DMS79 treated with DMSO at 0.1 percent for 48 hours (cell line): ENCODE measurements at regions not wholly inside any gene's neighbourhood (a gene's known extent, or its start where the extent isn't known, plus 50 kb on each side); places are given as distances from the start of the nearest gene placed in this dataset.

Experiments used
- DNase-seq: peaks from one replicate; lab custom pipeline; 2025; lab: John Stamatoyannopoulos, UW

DNA sequence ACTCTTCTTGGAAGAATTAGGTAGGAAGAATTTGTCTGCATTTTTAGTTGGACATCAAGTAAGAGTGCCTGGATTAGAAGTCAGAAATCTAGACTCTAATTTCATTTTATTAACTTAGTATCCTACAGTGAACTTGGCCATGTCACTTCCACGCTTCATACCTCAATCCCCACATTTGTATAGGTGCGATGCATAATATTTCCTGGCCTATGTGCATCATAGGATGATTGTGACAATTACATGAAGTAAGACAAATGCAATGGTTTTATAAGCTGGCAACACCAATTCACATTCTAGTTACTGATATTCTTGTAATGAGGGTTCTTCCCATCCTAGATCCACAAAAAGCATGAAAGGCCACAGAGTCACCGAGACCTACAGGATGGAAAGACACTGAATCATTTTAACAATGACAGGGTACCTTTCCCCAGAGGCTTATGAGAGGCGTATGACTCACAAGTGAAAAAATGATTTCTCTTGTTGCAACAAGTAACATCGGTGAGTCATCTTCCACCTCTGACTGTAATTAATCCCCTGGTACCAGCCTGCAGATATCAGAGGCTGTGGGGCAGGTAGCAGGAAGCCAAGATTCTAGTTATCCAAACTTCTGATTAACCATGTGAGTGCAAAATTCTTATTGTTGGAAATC lies 56.0 kb upstream of the OR5AK2 start:
- no peak for DNase-seq

DNA sequence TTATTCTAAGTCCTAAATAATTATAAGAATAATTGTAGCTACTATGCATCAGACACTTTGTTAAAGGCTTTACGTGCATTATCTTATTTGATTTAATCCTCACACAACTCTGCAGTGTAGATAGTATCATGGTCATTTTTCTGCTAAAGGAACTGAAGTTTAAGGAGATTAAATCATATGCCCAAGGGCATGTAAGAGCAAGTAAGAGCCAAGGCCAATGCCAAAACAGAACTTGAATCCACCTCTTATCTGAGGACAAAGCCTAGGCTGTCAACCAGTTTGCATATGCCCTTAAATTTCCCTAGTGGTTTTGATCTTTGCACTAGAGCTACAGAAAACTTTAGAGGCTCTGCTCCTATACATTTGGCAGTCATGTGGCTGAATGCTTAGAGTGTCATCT lies 65.6 kb upstream of the OR5AK2 start:
- DNase-seq: no peak

DNA sequence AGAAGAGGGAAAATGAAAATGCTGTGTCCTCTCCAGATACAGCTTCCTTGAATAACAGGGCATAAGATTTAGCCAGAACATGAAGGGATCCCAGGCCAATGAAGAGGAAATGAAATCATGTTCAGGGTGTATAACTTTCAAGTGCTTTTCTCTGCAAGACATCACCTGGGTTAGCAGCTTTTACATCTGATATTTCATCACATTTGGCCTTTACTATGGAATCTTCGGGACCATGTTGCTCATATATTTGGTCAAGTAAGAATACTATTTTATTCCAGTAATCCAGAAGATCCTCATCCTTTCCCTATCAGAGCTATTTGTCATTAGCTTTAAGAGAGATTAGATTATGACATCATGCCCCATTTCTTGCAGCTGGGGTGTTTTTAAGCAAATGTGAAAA lies 66.3 kb upstream of the OR5AK2 start:
- no peak for DNase-seq

DNA sequence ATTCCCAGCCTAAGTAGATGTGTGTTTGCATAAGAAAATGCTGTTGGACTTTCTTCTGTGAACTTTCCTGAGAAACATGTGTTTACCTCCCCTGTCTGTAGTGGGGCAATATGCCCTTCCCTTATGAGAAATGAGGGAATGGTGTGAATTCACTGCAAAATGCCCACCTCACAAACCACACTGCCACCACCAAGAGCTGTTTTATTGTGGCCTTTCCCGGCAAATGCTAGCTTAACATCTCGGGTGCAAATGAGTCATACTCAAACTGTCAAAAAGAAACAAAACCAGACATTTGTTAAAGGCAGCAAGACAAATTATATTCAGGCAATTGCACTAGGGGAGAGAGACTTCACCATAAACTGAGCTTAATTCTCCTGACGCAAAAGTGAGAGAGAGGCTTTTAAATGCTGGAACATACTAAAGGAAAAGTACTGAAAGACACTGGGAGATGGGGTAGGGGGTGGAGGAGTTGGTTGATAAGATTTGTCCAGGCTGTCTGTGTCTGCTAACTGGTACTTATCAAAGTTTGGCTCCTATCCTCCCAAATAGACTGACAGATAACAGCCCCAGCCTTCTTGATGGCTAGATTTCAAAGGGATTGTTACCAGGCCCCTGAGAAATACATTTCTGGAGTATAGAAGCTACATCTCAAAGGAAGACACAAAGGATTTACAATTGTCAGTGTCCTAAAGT lies 70.9 kb upstream of the OR5AK2 start:
- no peak for DNase-seq

DNA sequence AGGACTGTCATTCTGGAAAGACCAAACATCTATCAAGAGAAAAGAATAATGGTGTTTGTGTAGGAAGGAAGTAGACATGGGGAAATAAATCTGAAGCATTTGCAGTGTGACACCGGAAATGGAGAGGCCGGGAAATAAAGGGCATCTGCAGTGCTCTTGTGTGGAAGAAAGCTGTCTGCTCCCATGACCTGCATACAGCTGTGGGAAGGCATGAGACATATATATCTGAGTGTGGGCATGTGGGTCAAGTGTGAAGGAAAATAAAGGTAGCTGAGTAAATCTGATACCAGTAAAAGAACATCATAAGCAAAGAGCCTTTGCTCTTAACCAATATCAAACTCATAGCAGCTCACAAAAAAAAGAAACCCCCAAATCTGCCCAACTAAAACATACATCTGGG lies 72.1 kb upstream of the OR5AK2 start:
- DNase-seq: no peak

DNA sequence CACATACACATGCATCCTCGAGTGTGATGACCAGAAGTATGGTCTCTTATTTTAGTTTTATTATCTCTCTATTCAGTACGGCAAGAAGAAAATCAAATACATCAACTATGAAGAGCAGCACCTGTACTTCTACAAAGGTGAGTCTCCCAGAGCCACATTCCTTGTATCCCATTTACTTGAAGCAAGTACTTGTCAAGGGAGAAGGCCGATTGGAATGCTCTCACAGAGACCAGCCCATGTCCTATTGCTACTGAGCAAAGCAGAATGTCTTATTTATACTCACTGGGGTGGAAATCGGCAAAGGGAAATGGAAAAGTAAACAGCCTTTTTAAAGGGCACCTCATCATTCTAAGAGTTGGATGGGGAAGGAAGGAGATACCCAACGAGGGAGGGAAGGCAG lies 72.6 kb upstream of the OR5AK2 start:
- no peak for DNase-seq

DNA sequence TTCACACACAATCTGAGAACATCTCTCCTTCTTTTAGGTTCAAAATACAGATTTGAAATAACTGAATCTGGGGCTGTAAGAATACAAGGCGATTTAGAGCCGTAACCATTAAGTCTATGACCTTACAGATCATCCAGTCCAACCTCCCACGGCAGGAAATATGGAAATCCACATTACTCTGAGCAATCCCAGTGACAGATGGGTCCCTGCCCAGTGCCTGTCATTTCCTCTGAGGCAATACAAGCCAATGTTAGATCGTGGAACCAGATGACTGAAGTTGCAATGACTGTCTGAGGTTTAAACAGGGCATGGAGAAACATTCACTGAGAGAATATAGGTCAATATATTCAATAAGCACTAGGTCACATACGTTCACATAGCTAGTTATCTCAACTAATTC lies 77.4 kb upstream of the OR5AK2 start:
- DNase-seq: no peak

DNA sequence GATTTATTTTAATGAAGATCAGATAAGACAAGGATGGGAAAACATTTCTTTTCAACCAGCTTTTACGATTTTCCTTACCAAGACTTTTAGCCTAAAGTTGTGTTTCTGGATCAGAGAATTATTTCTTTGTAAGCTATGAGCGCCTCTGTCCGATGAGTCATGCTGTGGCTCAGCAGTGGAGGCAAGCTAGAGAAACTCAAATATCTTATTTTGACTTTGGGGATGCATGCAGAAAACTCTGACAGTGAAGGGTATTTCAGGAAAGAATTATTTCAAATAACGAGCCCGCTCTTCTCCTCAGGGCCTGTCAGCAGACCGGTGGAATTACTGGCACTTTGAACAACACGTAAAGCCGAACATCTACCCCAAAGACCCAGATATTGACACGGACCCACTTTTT lies 77.9 kb upstream of the OR5AK2 start:
- no peak for DNase-seq

DNA sequence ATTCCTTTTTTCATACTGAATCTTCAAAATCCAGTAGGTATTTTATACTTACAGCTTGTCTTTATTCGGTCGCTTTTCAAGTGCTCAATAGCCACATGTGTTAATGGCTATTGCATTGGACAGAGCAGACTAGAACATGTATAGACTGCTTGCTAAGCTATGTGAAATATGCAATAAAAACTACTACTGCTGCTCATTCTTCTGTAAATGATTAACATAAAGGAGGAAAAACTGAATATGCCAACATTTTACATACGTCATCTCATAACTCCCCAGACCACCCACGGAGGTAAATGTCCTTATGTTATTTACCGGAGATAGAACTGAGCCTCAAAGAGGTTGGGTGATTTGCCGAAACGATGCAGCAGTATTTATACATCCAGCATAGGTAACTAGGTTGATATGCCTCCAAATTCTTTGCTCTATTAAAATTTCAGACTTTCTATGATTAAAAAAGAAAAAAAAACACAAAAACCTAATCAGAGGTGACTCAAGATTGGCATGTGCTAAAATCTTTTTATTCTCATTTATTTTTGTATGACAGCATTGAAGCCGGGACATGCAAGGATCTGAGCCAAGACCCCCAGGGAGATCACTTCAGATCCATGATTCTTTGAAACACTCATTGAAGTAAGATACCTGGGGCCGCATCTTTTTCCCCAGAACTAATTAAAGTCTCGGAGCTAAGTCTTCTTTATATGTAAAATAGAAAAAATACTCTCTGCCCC lies 78.5 kb upstream of the OR5AK2 start:
- DNase-seq: no peak

DNA sequence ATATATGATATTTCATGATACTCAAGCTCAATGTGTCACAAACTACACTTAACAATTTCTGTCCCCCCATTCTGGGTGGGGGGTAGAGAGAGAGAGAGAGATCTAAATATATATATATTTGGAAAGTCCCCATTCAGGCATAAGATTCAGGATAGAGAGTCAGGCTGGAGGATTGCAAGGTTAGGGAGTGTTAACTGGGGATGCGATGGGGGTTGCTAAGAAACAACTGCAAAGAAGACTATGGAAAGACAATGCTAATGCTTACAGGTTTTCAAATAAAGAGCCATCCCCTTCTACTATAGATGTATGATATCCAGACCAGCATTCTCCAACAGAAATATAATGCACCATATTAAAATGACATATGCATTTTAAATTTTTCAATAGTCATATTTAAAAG lies 79.2 kb upstream of the OR5AK2 start:
- DNase-seq: no peak

DNA sequence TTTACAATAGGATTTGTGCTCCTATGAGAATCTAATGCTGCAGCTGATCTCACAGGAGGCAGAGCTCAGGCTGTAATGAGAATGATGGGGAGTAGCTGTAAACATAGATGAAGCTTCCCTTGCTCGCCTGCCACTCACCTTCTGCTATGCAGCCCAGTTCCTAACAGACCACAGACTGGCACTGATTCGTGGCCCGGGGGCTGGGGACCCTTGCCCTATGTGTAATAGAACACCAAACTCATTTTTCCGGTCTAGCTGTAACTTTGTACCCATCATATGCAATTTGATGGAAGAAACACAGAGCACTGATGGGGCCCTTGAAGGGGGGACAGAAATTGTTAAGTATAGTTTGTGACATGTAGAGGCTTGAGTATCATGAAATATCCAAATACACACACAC lies 79.6 kb upstream of the OR5AK2 start:
- DNase-seq: no peak

DNA sequence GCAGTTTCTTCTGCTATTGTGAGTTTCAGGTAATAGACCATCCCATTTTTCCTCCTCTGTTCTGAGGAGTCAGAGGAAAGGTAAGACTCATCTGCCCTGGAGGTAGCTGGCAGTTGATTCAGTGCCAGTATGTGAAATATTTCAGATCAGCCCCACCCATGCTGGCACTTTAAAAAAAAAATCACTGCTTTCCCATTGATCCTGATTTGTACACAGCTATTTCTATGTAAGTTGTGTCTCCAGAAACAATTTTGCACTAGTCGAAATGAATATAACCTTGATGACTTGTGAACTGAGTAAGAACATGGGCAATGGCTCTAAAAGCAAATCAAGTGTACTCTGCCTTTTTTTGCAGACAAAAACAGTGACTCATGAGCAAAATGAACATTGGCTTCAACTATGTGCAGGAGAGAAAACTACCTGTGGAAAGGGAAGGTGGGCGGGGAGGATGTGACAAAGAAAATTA lies 82.0 kb upstream of the OR5AK2 start:
- no peak for DNase-seq

DNA sequence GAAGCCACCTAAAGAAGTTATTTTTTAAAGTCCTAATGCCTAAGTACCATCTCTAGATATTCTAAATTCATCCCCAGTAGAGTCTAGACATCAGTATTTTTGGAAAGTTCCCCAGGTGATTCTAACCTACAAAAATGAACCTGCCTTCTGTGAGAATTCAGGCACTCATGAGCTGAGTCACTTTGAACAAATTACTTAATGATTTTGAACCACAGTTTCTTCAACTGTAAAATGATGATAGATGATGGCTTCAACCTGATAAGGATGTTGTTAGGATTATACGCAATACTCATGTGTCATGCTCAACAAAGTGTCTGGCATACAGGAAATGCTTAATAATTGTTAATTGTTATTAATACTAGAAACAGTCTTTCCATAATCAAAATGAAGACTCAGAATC lies 82.8 kb upstream of the OR5AK2 start:
- no peak for DNase-seq

DNA sequence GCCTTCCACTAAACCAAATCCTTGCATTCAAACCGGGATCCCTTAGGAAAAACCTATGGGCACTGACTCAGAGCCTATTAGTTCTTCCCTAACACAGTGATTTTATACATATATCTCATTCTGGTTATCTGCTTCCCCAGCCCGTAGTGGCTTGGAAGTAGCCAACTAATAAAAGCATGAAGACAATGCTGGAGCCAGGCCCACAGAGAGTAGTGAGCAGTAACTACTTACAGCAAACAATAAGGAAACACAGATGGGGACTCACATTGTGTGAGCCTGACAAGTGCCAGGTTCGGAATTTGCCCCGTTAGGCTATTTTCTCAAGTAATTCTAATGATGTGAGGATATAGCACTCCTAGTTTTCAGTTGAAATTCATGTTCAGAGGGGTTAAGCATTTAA lies 83.3 kb upstream of the OR5AK2 start:
- no peak for DNase-seq

DNA sequence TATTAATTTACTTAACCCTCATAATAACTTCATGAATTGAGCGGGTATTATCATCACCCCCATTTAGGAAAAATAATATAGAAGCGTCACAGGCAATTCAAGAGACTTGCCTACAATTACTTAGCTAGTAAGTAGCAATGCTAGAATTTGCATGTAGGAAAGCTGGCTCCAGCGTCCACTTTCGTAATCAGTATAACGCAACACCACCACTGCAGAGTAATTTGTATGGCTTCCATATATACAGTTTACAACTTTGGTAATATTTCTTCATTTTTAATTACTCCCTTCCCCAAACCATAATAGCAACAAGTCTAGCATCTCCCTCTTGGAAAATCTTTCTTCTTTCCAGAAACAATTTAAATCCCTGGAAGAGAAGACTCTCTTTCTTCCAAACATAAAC lies 89.9 kb upstream of the OR5AK2 start:
- no peak for DNase-seq

DNA sequence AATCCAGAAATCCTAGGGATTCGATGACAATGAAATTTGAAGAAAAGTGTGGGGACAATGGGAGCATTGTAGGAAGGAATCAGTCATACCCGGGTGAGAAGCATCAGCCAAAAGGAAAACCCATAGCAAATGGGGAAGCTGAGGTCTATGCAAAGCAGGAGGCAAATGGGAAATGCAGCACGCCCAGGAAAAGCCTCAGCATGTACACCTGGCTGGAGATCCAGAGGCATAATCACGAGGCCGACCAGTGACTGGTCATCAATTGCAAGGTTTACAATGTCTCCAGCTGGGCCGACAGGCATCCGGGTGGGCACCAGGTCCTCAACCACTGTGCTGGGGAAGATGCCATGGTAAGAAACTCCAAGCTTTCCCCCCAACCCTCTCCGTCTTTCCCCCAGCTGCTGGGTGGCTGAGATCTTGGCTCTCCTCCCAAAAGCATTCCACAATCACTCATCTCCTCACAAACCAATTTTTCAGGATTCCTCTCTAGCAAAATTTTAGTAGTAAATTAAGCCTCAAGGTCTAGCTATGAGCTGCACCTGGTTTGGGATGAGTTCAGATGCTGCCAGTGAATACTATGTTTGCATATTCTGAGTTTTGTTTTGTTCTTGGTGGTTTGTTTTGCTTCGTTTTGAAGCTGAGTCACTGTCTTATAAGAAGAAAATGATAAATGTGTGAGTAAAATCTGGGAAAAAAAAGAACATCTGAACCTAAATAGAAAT lies 98.0 kb upstream of the OR5AK2 start:
- no peak for DNase-seq

DNA sequence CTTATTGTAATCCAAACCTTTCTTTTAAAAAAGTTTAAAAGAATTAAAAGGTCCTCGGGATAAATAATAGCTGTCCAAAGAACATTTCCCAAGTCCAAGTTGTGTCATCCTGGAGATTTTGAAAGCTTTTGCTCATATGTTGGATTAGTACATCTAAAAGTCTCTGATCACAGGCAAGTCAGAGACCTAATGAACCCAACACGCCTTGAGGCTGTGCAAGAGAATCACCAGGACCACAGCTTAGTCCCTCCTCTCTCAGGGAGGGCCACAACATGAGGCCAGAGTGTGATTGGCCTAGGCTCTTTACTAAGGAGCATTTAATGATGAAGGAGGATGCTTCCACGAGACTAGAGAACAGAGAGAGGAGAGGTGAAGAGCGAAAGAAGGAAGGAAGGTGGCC lies 98.7 kb upstream of the OR5AK2 start:
- DNase-seq: no peak

DNA sequence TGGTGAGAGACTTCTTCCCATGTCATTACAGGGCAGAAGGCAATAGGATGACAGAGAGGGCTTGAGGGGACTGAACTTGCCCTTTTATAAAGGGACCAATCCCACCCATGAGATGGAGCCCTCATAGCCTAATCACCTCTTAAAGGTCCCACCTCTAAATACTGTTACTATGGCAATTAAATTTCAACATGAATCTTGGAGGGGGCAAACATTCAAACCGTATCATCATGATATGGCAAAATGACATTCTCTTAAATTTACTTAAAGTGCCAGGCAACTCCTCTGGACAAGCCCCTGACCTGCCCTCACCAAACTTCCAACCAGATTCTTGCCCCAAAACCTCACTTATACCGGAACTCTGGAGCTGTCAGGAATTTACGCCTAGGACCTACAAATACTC lies 100.8 kb upstream of the OR5AK2 start:
- DNase-seq: no peak

DNA sequence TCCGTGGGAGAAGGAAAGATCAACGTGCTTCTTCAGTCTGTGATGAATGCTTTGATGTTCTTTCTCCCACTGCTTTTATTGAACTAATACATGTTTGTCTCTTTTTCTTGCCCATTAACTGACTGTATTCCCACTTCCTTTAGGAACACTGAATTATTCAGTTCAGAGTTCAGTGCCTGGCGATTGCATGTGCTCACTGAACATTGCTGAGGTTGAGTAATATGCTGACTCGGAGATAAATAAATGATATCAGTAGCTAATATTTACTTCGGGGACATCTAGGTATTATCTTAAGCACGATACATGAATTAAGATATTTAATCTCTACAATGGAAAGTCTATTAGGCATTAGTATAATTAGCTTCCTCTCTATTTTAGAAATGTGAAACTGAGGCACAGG lies 102.3 kb upstream of the OR5AK2 start:
- DNase-seq: no peak

DNA sequence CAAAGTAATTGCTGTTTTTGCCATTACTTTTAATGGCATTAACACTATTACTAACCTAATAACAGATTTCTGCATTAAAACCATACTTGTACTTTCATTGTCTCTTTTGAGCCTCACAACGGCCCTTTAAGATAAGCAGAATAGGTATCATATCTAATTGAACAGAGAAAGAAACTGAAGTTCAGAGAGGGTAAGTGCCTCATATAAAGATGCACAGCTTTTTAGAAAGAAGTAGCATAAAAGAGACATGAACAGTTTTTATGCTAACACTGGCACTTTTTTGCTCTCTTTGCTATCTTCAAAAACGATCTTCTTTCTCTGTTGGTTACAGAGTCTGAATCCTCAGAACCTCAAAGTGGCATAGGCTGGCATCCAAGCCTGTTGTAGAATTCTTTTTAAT lies 102.9 kb upstream of the OR5AK2 start:
- DNase-seq: no peak

DNA sequence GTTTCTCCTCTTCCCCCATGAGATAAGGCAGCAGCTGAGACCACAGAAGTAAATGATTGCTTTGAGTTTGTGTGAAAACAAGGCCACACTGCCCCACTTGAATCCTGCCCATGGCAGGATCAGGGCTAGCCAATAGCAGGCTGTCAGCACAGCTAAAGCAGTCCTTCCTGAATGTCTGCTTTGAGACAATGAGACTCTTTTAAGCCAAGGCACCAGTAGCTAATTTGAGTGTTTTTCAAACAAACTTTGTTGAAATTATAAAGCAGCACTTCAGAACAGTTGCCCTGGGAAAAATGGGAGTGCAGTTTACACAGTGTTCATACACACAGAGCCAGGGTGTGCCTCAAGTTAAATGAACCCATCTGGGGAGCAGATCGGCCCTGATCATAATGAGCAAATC lies 103.5 kb upstream of the OR5AK2 start:
- no peak for DNase-seq

DNA sequence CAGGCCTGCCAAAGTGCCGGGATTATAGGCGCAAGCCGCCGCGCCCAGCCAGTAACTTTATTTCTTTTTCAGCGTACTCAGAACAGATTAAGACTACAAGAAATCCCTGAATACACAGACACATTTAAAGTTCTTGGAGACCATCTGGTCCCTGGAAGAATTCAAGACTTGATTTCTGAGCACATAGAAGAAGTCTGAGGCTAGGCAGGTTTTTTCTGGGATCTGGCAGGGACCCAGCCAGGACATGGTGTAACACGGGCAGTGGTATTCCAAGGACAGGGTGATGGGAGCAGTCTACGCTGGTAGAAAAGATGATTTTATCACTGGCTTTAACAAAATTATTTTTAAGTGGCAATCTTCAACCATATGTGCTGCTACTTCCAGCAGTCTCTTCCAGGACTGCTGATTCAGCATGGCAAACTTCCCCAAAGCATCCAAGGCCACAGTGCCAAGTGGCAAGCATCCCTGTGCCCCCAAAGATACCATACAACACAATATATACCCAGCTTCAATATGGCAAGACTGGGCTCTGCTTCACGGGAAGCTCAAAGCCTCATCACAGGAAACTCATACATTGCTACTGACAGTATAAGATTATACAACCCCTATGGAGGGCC lies 105.2 kb upstream of the OR5AK2 start:
- no peak for DNase-seq
